Ascending aorta (tissue), 2 donors: ENCODE measurements at regions not wholly inside any gene's neighbourhood (a gene's known extent, or its start where the extent isn't known, plus 50 kb on each side); places are given as distances from the start of the nearest gene placed in this dataset.
A peak's percentile ranks its signal among the peaks of the same experiment; 100 is the strongest.

Experiments used
- DNase-seq, 2 donors: peaks; one replicate each; pipeline ENCODE4 v3.0.0-alpha.2; 2019; ENCODE audit warnings: low spot score in 2 of 2
- H3K27ac ChIP-seq, 2 donors: fragments of 200-600 bp; sonication (generic); one replicate each; pipeline ENCODE4 v1.5.1; 2016 to 2017; ENCODE audit warnings: mild to moderate bottlenecking in 1 of 2
- H3K27me3 ChIP-seq: fragments of 200-600 bp; sonication (generic); one replicate; pipeline ENCODE4 v1.5.1; 2017
- H3K36me3 ChIP-seq, 2 donors: fragments of 200-600 bp; sonication (generic); one replicate each; pipeline ENCODE4 v1.5.1; 2016
- H3K4me1 ChIP-seq, 2 donors: fragments of 200-600 bp; sonication (generic); one replicate each; pipeline ENCODE4 v1.5.1; 2016 to 2017; ENCODE audit warnings: mild to moderate bottlenecking in 1 of 2
- H3K4me3 ChIP-seq, 2 donors: fragments of 200-600 bp; sonication (generic); one replicate each; pipeline ENCODE4 v1.5.1; 2016 to 2017; ENCODE audit warnings: mild to moderate bottlenecking in 1 of 2
- H3K9me3 ChIP-seq, 2 donors: fragments of 200-600 bp; sonication (generic); one replicate each; pipeline ENCODE4 v1.5.1; 2016
- CTCF ChIP-seq, 3 experiments: fragments of 200-600 bp in 2 of 3; fragments of 450-650 bp in 1 of 3; sonication (generic) in 2 of 3; IDR thresholded peaks; one replicate each; pipeline ENCODE4 v1.5.1; 2016 to 2019; ENCODE audit warnings: antibody characterized with exemption in 3 of 3, mild to moderate bottlenecking in 1 of 3, moderate library complexity in 1 of 3
- intact Hi-C: fragments of 100-400 bp; cut with DNase I; formaldehyde crosslinking; loops from one replicate; pipeline ENCODE4 v1.15.1; 2023

- DNase-seq: no peak
- no peak for TF ChIP-seq CTCF (IDR thresholded peaks at IDR 0.05)
- intact Hi-C loops: no loop called here
- H3K4me1 ChIP-seq: peaks cover 0 to 1% of the 10 kb centered on the region in 2 donors
- no peak overlapping the region for H3K27ac ChIP-seq
- no peaks in the 10 kb centered on the region for H3K27me3 ChIP-seq
- no peak overlapping the region for H3K4me3 ChIP-seq
- no peaks in the 10 kb centered on the region for H3K9me3 ChIP-seq
- H3K36me3 ChIP-seq: no peaks in the 10 kb centered on the region
Observed at GRCh38 chr21:41632748-41633475, 125.0 kb upstream of the TMPRSS2 start.

GRCh38 chr21:41631564-41632461 is 123.9 kb upstream of the TMPRSS2 start:
- H3K27ac ChIP-seq: no peak overlapping the region
- intact Hi-C loops: no loop called here
- H3K36me3 ChIP-seq: no peaks in the 10 kb centered on the region
- TF ChIP-seq CTCF (IDR thresholded peaks at IDR 0.05): no peak
- H3K9me3 ChIP-seq: no peaks in the 10 kb centered on the region
- H3K4me1 ChIP-seq: no peaks in the 10 kb centered on the region
- DNase-seq: peak in 1 of 2 donors; percentile 59
- no peak overlapping the region for H3K4me3 ChIP-seq
- no peaks in the 10 kb centered on the region for H3K27me3 ChIP-seq

GRCh38 chr21:41630917-41631316 is 123.0 kb upstream of the TMPRSS2 start:
- intact Hi-C loops: no loop called here

GRCh38 chr21:41630249-41630648 is 122.3 kb upstream of the TMPRSS2 start:
- Histone ChIP-seq H3K4me1 (no peaks in the 10 kb centered on the region), H3K27ac (no peak overlapping the region), H3K4me3 (no peak overlapping the region), H3K36me3 (no peaks in the 10 kb centered on the region), H3K27me3 (no peaks in the 10 kb centered on the region), H3K9me3 (no peaks in the 10 kb centered on the region)
- DNase-seq: peak in 1 of 2 donors; percentile 63
- intact Hi-C loops: no loop called here
- no peak for TF ChIP-seq CTCF (IDR thresholded peaks at IDR 0.05)

More at GRCh38 chr21:41630917-41631316, 123.0 kb upstream of the TMPRSS2 start:
- DNase-seq: no peak
- no peaks in the 10 kb centered on the region for H3K36me3 ChIP-seq
- no peaks in the 10 kb centered on the region for H3K4me1 ChIP-seq
- no peaks in the 10 kb centered on the region for H3K27me3 ChIP-seq
- H3K27ac ChIP-seq: no peak overlapping the region
- no peak for TF ChIP-seq CTCF (IDR thresholded peaks at IDR 0.05)
- H3K9me3 ChIP-seq: no peaks in the 10 kb centered on the region
- no peak overlapping the region for H3K4me3 ChIP-seq

GRCh38 chr21:41628256-41628655 is 120.3 kb upstream of the TMPRSS2 start:
- Histone ChIP-seq H3K4me3 (no peak overlapping the region), H3K27me3 (no peaks in the 10 kb centered on the region), H3K4me1 (no peaks in the 10 kb centered on the region), H3K36me3 (no peaks in the 10 kb centered on the region), H3K9me3 (no peaks in the 10 kb centered on the region), H3K27ac (no peak overlapping the region)
- intact Hi-C loops: no loop called here
- TF ChIP-seq CTCF (IDR thresholded peaks at IDR 0.05): no peak
- no peak for DNase-seq
